Gastroesophageal sphincter (tissue), 4 donors: ENCODE measurements at regions not wholly inside any gene's neighbourhood (a gene's known extent, or its start where the extent isn't known, plus 50 kb on each side); places are given as distances from the start of the nearest gene placed in this dataset.

Experiments
- ATAC-seq: fragments of 150-250 bp; one replicate; pipeline ENCODE4 v1.9.1; 2016; ENCODE audit warnings: mild to moderate bottlenecking, moderate library complexity
- H3K27ac ChIP-seq, 4 donors: fragments of 200-600 bp; sonication (generic) in 3 of 4; 1 replicate in 3 of 4; 2 replicates in 1 of 4; pipeline ENCODE4 v1.5.1; 2016 to 2019
- H3K27me3 ChIP-seq: fragments of 200-600 bp; sonication (generic); one replicate; pipeline ENCODE4 v1.5.1; 2019
- H3K36me3 ChIP-seq, 2 donors: fragments of 200-600 bp; sonication (generic); one replicate each; pipeline ENCODE4 v1.5.1; 2019; ENCODE audit warnings: control low read depth in 1 of 2
- H3K4me1 ChIP-seq, 3 donors: fragments of 200-600 bp; sonication (generic); 1 replicate in 2 of 3; 2 replicates in 1 of 3; pipeline ENCODE4 v1.5.1; 2016 to 2019; ENCODE audit warnings: control low read depth in 2 of 3
- H3K4me3 ChIP-seq, 2 donors: fragments of 200-600 bp; sonication (generic); one replicate each; pipeline ENCODE4 v1.5.1; 2019; ENCODE audit warnings: mild to moderate bottlenecking in 1 of 2, moderate library complexity in 1 of 2
- H3K9me3 ChIP-seq, 3 donors: fragments of 200-600 bp; sonication (generic); one replicate each; pipeline ENCODE4 v1.5.1; 2017 to 2019; ENCODE audit warnings: control low read depth in 2 of 3
- CTCF ChIP-seq, 4 experiments: fragments of 200-600 bp in 2 of 4; fragments of 450-650 bp in 2 of 4; sonication (generic) in 1 of 4; IDR thresholded peaks; one replicate each; pipeline ENCODE4 v1.5.1; 2017 to 2019; ENCODE audit warnings: antibody characterized with exemption in 4 of 4, mild to moderate bottlenecking in 2 of 4, moderate library complexity in 2 of 4
- EP300 ChIP-seq: sonication (generic); formaldehyde crosslinking; IDR thresholded peaks from one replicate; pipeline ENCODE4 v1.6.1; 2017; ENCODE audit warnings: antibody characterized with exemption, mild to moderate bottlenecking
- POLR2A ChIP-seq, 2 donors: fragments of 450-650 bp; IDR thresholded peaks; one replicate each; pipeline ENCODE4 v1.6.1; 2017; ENCODE audit warnings: antibody characterized with exemption in 2 of 2, mild to moderate bottlenecking in 2 of 2, moderate library complexity in 1 of 2
- POLR2AphosphoS5 ChIP-seq: sonication (generic); formaldehyde crosslinking; IDR thresholded peaks from one replicate; pipeline ENCODE4 v1.6.1; 2017; ENCODE audit warnings: antibody characterized with exemption
- WGBS, 2 donors: methylation state at CpG; one replicate each; pipeline ENCODE4 v1.1.5; 2018; ENCODE audit warnings: low coverage in 1 of 2; 5-methylcytosine and 5-hydroxymethylcytosine counted together

- no peak for ATAC-seq
- WGBS, 2 donors = 83 to 100% methylated on average over 1 to 8 of the region's 8 CpGs
- no peaks in the 10 kb centered on the region for H3K27me3 ChIP-seq
- H3K4me3 ChIP-seq = no peak overlapping the region
- H3K36me3 ChIP-seq = no peaks in the 10 kb centered on the region
- no peaks in the 10 kb centered on the region for H3K9me3 ChIP-seq
- H3K4me1 ChIP-seq = peaks cover 0 to 20% (median 6%) of the 10 kb centered on the region in 3 donors
- TF ChIP-seq EP300 (no peak), POLR2AphosphoS5 (no peak), CTCF (IDR thresholded peaks at IDR 0.05) (no peak), POLR2A (IDR thresholded peaks at IDR 0.05) (no peak)
- no peak overlapping the region for H3K27ac ChIP-seq
These were observed 95.8 kb upstream of the SPATA31C2 start for GRCh38 chr9:88234114-88234513.

GRCh38 chr9:88233091-88233490 lies 94.8 kb upstream of the SPATA31C2 start:
- Histone ChIP-seq H3K4me1 (peaks cover 0 to 18% (median 6%) of the 10 kb centered on the region in 3 donors), H3K27me3 (no peaks in the 10 kb centered on the region), H3K9me3 (no peaks in the 10 kb centered on the region), H3K27ac (no peak overlapping the region), H3K4me3 (no peak overlapping the region), H3K36me3 (no peaks in the 10 kb centered on the region)
- TF ChIP-seq POLR2A (IDR thresholded peaks at IDR 0.05) (no peak), POLR2AphosphoS5 (no peak), EP300 (no peak), CTCF (IDR thresholded peaks at IDR 0.05) (no peak)
- 67 to 92% methylated on average over 1 to 2 of the region's 2 CpGs for WGBS, 2 donors
- ATAC-seq = no peak

- WGBS, 2 donors = 92 to 95% methylated on average over 2 of the region's 2 CpGs
- TF ChIP-seq POLR2AphosphoS5 = no peak
- TF ChIP-seq POLR2A (IDR thresholded peaks at IDR 0.05) = no peak
- no peak for TF ChIP-seq EP300
- no peak for TF ChIP-seq CTCF (IDR thresholded peaks at IDR 0.05)
These were observed 92.3 kb upstream of the SPATA31C2 start for GRCh38 chr9:88230612-88231011.

GRCh38 chr9:88229434-88229833 lies 91.2 kb upstream of the SPATA31C2 start:
- no peak for ATAC-seq
- Histone ChIP-seq H3K4me3 (no peak overlapping the region), H3K27me3 (no peaks in the 10 kb centered on the region), H3K27ac (no peak overlapping the region), H3K4me1 (no peaks in the 10 kb centered on the region), H3K9me3 (no peaks in the 10 kb centered on the region), H3K36me3 (no peaks in the 10 kb centered on the region)
- WGBS, 2 donors = 43 to 78% methylated on average over 1 to 2 of the region's 2 CpGs
- TF ChIP-seq EP300 = no peak
- TF ChIP-seq POLR2A (IDR thresholded peaks at IDR 0.05) = no peak
- no peak for TF ChIP-seq CTCF (IDR thresholded peaks at IDR 0.05)
- no peak for TF ChIP-seq POLR2AphosphoS5

More at GRCh38 chr9:88230612-88231011, 92.3 kb upstream of the SPATA31C2 start:
- no peak overlapping the region for H3K27ac ChIP-seq
- no peaks in the 10 kb centered on the region for H3K36me3 ChIP-seq
- H3K4me3 ChIP-seq = no peak overlapping the region
- H3K27me3 ChIP-seq = no peaks in the 10 kb centered on the region
- ATAC-seq = no peak
- no peaks in the 10 kb centered on the region for H3K9me3 ChIP-seq
- no peaks in the 10 kb centered on the region for H3K4me1 ChIP-seq

GRCh38 chr9:88224938-88225337 lies 86.7 kb upstream of the SPATA31C2 start:
- H3K27ac ChIP-seq = no peak overlapping the region
- H3K9me3 ChIP-seq = no peaks in the 10 kb centered on the region
- no peaks in the 10 kb centered on the region for H3K36me3 ChIP-seq
- no peak for ATAC-seq
- 56 to 78% methylated on average over 5 to 6 of the region's 6 CpGs for WGBS, 2 donors
- no peak for TF ChIP-seq EP300
- TF ChIP-seq POLR2A (IDR thresholded peaks at IDR 0.05) = no peak
- no peak for TF ChIP-seq CTCF (IDR thresholded peaks at IDR 0.05)
- no peaks in the 10 kb centered on the region for H3K4me1 ChIP-seq
- no peak overlapping the region for H3K4me3 ChIP-seq
- H3K27me3 ChIP-seq = peaks cover 14% of the 10 kb centered on the region
